IMR-90 (cell line): ENCODE measurements at regions not wholly inside any gene's neighbourhood (a gene's known extent, or its start where the extent isn't known, plus 50 kb on each side); places are given as distances from the start of the nearest gene placed in this dataset.

Experiments used
- ATAC-seq: fragments of 200-7000 bp; cut with Tn5 transposase; 2 replicates; pipeline ENCODE4 v1.9.1; 2020; ENCODE audit warnings: low read depth, mild to moderate bottlenecking, moderate library complexity
- BruUV-seq: library from RNA; stranded (reverse); fragments of 400-500 nt; replicated peaks from 2 replicates; lab custom pipeline; 2021; lab: Mats Ljungman, UMichigan
- CTCF ChIA-PET: fragments of 300-600 bp; formaldehyde crosslinking; extraction: SDS; loops from one replicate; lab custom pipeline; 2021; ENCODE audit warnings: antibody characterized with exemption; lab: Yijun Ruan, JAX
- POLR2A ChIA-PET: fragments of 300-600 bp; sonication (Branson Sonifier 250); formaldehyde crosslinking; loops from one replicate; lab custom pipeline; 2022; ENCODE audit warnings: antibody characterized with exemption; ENCODE audit not compliant: unreplicated experiment; lab: Charles Lee
- DNase-seq: peaks from one replicate; pipeline ENCODE4 v3.0.0; 2013
- H2AFZ ChIP-seq: replicated peaks from 2 replicates; pipeline ENCODE3; 2013; ENCODE audit warnings: low read length, mild to moderate bottlenecking; ENCODE audit not compliant: poor library complexity
- H2AK5ac ChIP-seq: 2 replicates; pipeline ENCODE4 v1.6.1; 2013; ENCODE audit warnings: low read depth, low read length, inconsistent platforms
- H2AK9ac ChIP-seq: replicated peaks from 2 replicates; pipeline ENCODE3; 2013; ENCODE audit warnings: mild to moderate bottlenecking, low read depth, low read length, moderate library complexity; ENCODE audit not compliant: poor library complexity
- H2BK120ac ChIP-seq: 2 replicates; pipeline ENCODE4 v1.6.1; 2013; ENCODE audit warnings: low read depth, low read length, inconsistent platforms
- H2BK15ac ChIP-seq: 3 replicates; pipeline ENCODE4 v1.6.1; 2013; ENCODE audit warnings: low read depth, low read length, inconsistent platforms
- H2BK20ac ChIP-seq: 2 replicates; pipeline ENCODE4 v1.6.1; 2013; ENCODE audit warnings: low read depth, mild to moderate bottlenecking, inconsistent platforms, low read length, moderate library complexity
- H2BK5ac ChIP-seq: 2 replicates; pipeline ENCODE4 v1.6.1; 2013; ENCODE audit warnings: mild to moderate bottlenecking, low read depth, low read length, inconsistent platforms; ENCODE audit not compliant: poor library complexity, severe bottlenecking
- H3K14ac ChIP-seq: replicated peaks from 2 replicates; pipeline ENCODE4 v1.6.1; 2013; ENCODE audit warnings: low read depth, low read length, inconsistent platforms
- H3K18ac ChIP-seq: 2 replicates; pipeline ENCODE4 v1.6.1; 2013; ENCODE audit warnings: low read depth, low read length, control low read depth
- H3K23ac ChIP-seq: 2 replicates; pipeline ENCODE4 v1.6.1; 2013; ENCODE audit warnings: low read depth, low read length, inconsistent platforms
- H3K27ac ChIP-seq: 2 replicates; pipeline ENCODE4 v1.5.1; 2013; ENCODE audit warnings: mild to moderate bottlenecking, control low read depth, low read length; ENCODE audit not compliant: insufficient read depth
- H3K27me3 ChIP-seq: 2 replicates; pipeline ENCODE4 v1.6.1; 2013; ENCODE audit warnings: low read length; ENCODE audit not compliant: control insufficient read depth, insufficient read depth
- H3K36me3 ChIP-seq: 2 replicates; pipeline ENCODE4 v1.6.1; 2013; ENCODE audit warnings: low read length, mixed read lengths; ENCODE audit not compliant: control insufficient read depth, insufficient read depth
- H3K4ac ChIP-seq: 2 replicates; pipeline ENCODE4 v1.6.1; 2013; ENCODE audit warnings: low read depth, low read length, inconsistent platforms
- H3K4me1 ChIP-seq: 2 replicates; pipeline ENCODE4 v1.6.1; 2013; ENCODE audit warnings: low read length, mixed read lengths; ENCODE audit not compliant: control insufficient read depth, insufficient read depth
- H3K4me2 ChIP-seq: 2 replicates; pipeline ENCODE4 v1.6.1; 2013; ENCODE audit warnings: low read depth, mild to moderate bottlenecking, control low read depth, low read length, moderate library complexity
- H3K4me3 ChIP-seq: 2 replicates; pipeline ENCODE4 v1.5.1; 2013; ENCODE audit warnings: low read depth, mild to moderate bottlenecking, control low read depth, low read length, moderate library complexity; ENCODE audit not compliant: insufficient read depth
- H3K56ac ChIP-seq: 2 replicates; pipeline ENCODE4 v1.6.1; 2013; ENCODE audit warnings: low read length, inconsistent platforms; ENCODE audit not compliant: insufficient read depth; ENCODE audit errors: extremely low read depth
- H3K79me1 ChIP-seq, 2 experiments: 2 replicates each; pipeline ENCODE4 v1.6.1; 2013; ENCODE audit warnings: low read length in 2 of 2, inconsistent platforms in 1 of 2, low read depth in 1 of 2
- H3K9ac ChIP-seq: 2 replicates; pipeline ENCODE4 v1.6.1; 2013; ENCODE audit warnings: low read depth, low read length, control low read depth
- H3K9me1 ChIP-seq: 2 replicates; pipeline ENCODE4 v1.6.1; 2013; ENCODE audit warnings: low read length, inconsistent platforms; ENCODE audit not compliant: insufficient read depth
- H3K9me3 ChIP-seq: 2 replicates; pipeline ENCODE4 v1.6.1; 2013; ENCODE audit warnings: low read length; ENCODE audit not compliant: control insufficient read depth, insufficient read depth
- H4K20me1 ChIP-seq: 2 replicates; pipeline ENCODE4 v1.6.1; 2013; ENCODE audit warnings: low read length, inconsistent platforms; ENCODE audit not compliant: insufficient read depth
- H4K5ac ChIP-seq: 2 replicates; pipeline ENCODE4 v1.6.1; 2013; ENCODE audit warnings: mild to moderate bottlenecking, low read depth, low read length, control low read depth
- H4K8ac ChIP-seq, 2 experiments: 2 replicates each; pipeline ENCODE4 v1.6.1; 2013; ENCODE audit warnings: low read depth in 2 of 2, low read length in 2 of 2, control low read depth in 1 of 2, inconsistent platforms in 1 of 2
- H4K91ac ChIP-seq: 2 replicates; pipeline ENCODE4 v1.6.1; 2013; ENCODE audit warnings: low read depth, low read length, inconsistent platforms; ENCODE audit not compliant: insufficient read depth
- BHLHE40 ChIP-seq: fragments of 150-350 bp; IDR thresholded peaks from 2 replicates; pipeline ENCODE4 v1.6.1; 2016; ENCODE audit warnings: mild to moderate bottlenecking, low read depth, low read length
- CEBPB ChIP-seq: IDR thresholded peaks from 2 replicates; pipeline ENCODE4 v1.6.1; 2012; ENCODE audit warnings: low read depth, low read length, improper control_type of control experiment
- CHD1 ChIP-seq: IDR thresholded peaks from 2 replicates; pipeline ENCODE4 v1.6.1; 2012; ENCODE audit warnings: low read depth, low read length, improper control_type of control experiment
- FOS ChIP-seq: fragments of 150-350 bp; IDR thresholded peaks from 2 replicates; pipeline ENCODE4 v1.6.1; 2016; ENCODE audit warnings: low read depth, low read length
- MAZ ChIP-seq: IDR thresholded peaks from 2 replicates; pipeline ENCODE4 v1.6.1; 2012; ENCODE audit warnings: low read depth, mild to moderate bottlenecking, low read length, improper control_type of control experiment, moderate library complexity, borderline replicate concordance
- MXI1 ChIP-seq: IDR thresholded peaks from 2 replicates; pipeline ENCODE4 v1.6.1; 2012; ENCODE audit warnings: low read depth, mild to moderate bottlenecking, low read length, moderate library complexity, borderline replicate concordance
- POLR2A ChIP-seq: IDR thresholded peaks from 2 replicates; pipeline ENCODE4 v1.6.1; 2012; ENCODE audit warnings: mild to moderate bottlenecking, low read depth, low read length
- RAD21 ChIP-seq: IDR thresholded peaks from 2 replicates; pipeline ENCODE4 v1.6.1; 2012; ENCODE audit warnings: low read length, improper control_type of control experiment
- RFX5 ChIP-seq: IDR thresholded peaks from 2 replicates; pipeline ENCODE4 v1.8.0; 2012; ENCODE audit warnings: low read depth, mild to moderate bottlenecking, low read length, moderate library complexity
- USF2 ChIP-seq: fragments of 150-350 bp; IDR thresholded peaks from 2 replicates; pipeline ENCODE4 v1.6.1; 2017; ENCODE audit warnings: mild to moderate bottlenecking, antibody characterized with exemption, low read length, low read depth
- WGBS, 2 experiments: methylation state at CpG; one replicate each; pipeline versions ENCODE4 v1.1.5 to v1.1.7; 2013; ENCODE audit warnings: missing lambda C conversion rate in 2 of 2; ENCODE audit not compliant: insufficient read length in 1 of 2; ENCODE audit errors: extremely low coverage in 2 of 2; 5-methylcytosine and 5-hydroxymethylcytosine counted together
- dilution Hi-C: fragments of 300-500 bp; cut with HindIII; formaldehyde crosslinking; loops from one replicate; pipeline ENCODE4 v1.14.3; 2018; ENCODE audit warnings: low sequenced_read_pairs; ENCODE audit not compliant: unreplicated experiment
- in situ Hi-C: fragments of 300-500 bp; cut with MboI; formaldehyde crosslinking; loops from 3 replicates; pipeline ENCODE4 v1.14.3; 2019; ENCODE audit warnings: low sequenced_read_pairs, inconsistent platforms, mixed read lengths
- intact Hi-C: fragments of 100-400 bp; cut with micrococcal nuclease; formaldehyde crosslinking; loops from 2 replicates; pipeline ENCODE4 v1.10.0; 2022
- TF ChIP-seq, protein P1 (sequence below): fragments of 150-350 bp; IDR thresholded peaks from 2 replicates; pipeline ENCODE4 v1.6.1; 2016; ENCODE audit warnings: low read depth, mild to moderate bottlenecking, low read length, moderate library complexity, borderline replicate concordance

DNA sequence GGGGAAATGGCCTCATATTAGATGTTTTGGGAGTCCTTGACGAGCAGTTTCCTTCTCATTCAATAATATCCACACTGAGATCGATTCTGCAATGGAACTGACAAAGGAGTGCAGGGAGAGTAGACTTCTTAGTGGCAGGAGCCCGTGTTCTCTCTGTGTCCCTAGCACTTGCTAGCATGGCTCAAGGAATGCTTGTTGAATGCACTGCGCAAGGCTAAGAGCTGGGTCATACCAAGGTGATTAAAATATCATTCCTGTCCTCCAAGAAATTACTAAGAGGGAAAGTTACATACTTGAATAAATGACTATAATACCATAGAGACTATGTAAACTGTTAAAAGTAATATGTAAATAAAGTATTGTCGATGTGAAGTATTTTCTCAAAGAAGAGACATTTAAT is 630.1 kb downstream of the IRX1 start:
- H4K91ac ChIP-seq, result no peak overlapping the region
- H4K8ac ChIP-seq, result no peak overlapping the region
- H3K36me3 ChIP-seq, result no peaks in the 10 kb centered on the region
- ATAC-seq (no peak), DNase-seq (no peak)
- no peak overlapping the region for H2BK5ac ChIP-seq
- no peak overlapping the region for H2BK120ac ChIP-seq
- no peak overlapping the region for H2BK15ac ChIP-seq
- no peak overlapping the region for H2AK9ac ChIP-seq
- in situ Hi-C loops (no loop called here), intact Hi-C loops (no loop called here), dilution Hi-C loops (no loop called here)
- no peaks in the 10 kb centered on the region for H4K20me1 ChIP-seq
- no peak for TF ChIP-seq CEBPB
- TF ChIP-seq POLR2A, result no peak
- TF ChIP-seq RAD21, result no peak
- TF ChIP-seq MAZ, result no peak
- TF ChIP-seq BHLHE40, result no peak
- TF ChIP-seq, protein P1, sequence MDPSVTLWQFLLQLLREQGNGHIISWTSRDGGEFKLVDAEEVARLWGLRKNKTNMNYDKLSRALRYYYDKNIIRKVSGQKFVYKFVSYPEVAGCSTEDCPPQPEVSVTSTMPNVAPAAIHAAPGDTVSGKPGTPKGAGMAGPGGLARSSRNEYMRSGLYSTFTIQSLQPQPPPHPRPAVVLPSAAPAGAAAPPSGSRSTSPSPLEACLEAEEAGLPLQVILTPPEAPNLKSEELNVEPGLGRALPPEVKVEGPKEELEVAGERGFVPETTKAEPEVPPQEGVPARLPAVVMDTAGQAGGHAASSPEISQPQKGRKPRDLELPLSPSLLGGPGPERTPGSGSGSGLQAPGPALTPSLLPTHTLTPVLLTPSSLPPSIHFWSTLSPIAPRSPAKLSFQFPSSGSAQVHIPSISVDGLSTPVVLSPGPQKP, result no peak
- no peak for TF ChIP-seq MXI1
- no peak for TF ChIP-seq USF2
- no peak for TF ChIP-seq CHD1
- no peak for TF ChIP-seq RFX5
- no peak for TF ChIP-seq FOS
- no peaks in the 10 kb centered on the region for H3K27me3 ChIP-seq
- no peak overlapping the region for H2AFZ ChIP-seq
- no CpG with 5 or more reads among the region's 5 CpGs for WGBS, 2 experiments
- H3K27ac ChIP-seq, result no peak overlapping the region
- BruUV-seq, result no TSS peak
- H3K9ac ChIP-seq, result no peak overlapping the region
- no peak overlapping the region for H3K4me3 ChIP-seq
- H3K4me2 ChIP-seq, result no peak overlapping the region
- ChIA-PET CTCF (no interaction called here), POLR2A (no interaction called here)
- no peak overlapping the region for H4K5ac ChIP-seq
- no peak overlapping the region for H3K18ac ChIP-seq
- H3K4ac ChIP-seq, result no peak overlapping the region
- H3K23ac ChIP-seq, result no peak overlapping the region
- H3K9me3 ChIP-seq, result peaks cover 33% of the 10 kb centered on the region; the same call in 1 of the 2 replicates
- H3K4me1 ChIP-seq, result no peaks in the 10 kb centered on the region
- no peak overlapping the region for H3K56ac ChIP-seq
- no peaks in the 10 kb centered on the region for H3K79me1 ChIP-seq
- no peak overlapping the region for H2AK5ac ChIP-seq
- H3K9me1 ChIP-seq, result no peaks in the 10 kb centered on the region
- no peak overlapping the region for H2BK20ac ChIP-seq
- no peak overlapping the region for H3K14ac ChIP-seq
